Chondrocyte (in vitro differentiated cells): ENCODE measurements at regions not wholly inside any gene's neighbourhood (a gene's known extent, or its start where the extent isn't known, plus 50 kb on each side); places are given as distances from the start of the nearest gene placed in this dataset.

ENCODE experiments used
- DNase-seq: peaks from one replicate; pipeline ENCODE4 v3.0.0; 2021; ENCODE audit warnings: mixed read lengths, low spot score
- H3K27ac Mint-ChIP-seq: one replicate; pipeline ENCODE4 v1.8.0; 2021; ENCODE audit warnings: mild to moderate bottlenecking, moderate library complexity, mixed read lengths; ENCODE audit not compliant: unreplicated experiment
- H3K27me3 Mint-ChIP-seq: 2 replicates; pipeline ENCODE4 v1.8.0; 2021; ENCODE audit warnings: low read depth, mixed read lengths
- H3K36me3 Mint-ChIP-seq: 2 replicates; pipeline ENCODE4 v1.8.0; 2021; ENCODE audit warnings: low read depth, mixed read lengths
- H3K4me1 Mint-ChIP-seq: 2 replicates; pipeline ENCODE4 v1.8.0; 2021; ENCODE audit warnings: low read depth, mild to moderate bottlenecking, mixed read lengths
- H3K4me3 Mint-ChIP-seq: one replicate; pipeline ENCODE4 v1.8.0; 2021; ENCODE audit warnings: mild to moderate bottlenecking, moderate library complexity, mixed read lengths; ENCODE audit not compliant: unreplicated experiment
- H3K9me3 Mint-ChIP-seq: 2 replicates; pipeline ENCODE4 v1.8.0; 2021; ENCODE audit warnings: low read depth, mixed read lengths
- CTCF ChIP-seq: fragments of 200-600 bp; sonication (generic); IDR thresholded peaks from 2 replicates; pipeline ENCODE4 v1.5.0; 2021; ENCODE audit warnings: antibody characterized with exemption, mild to moderate bottlenecking, moderate library complexity

- DNase-seq, result no peak
- no peaks in the 10 kb centered on the region for H3K9me3 Mint-ChIP-seq
- H3K4me3 Mint-ChIP-seq, result no peak overlapping the region
- no peak for TF ChIP-seq CTCF
- no peak overlapping the region for H3K27ac Mint-ChIP-seq
- H3K4me1 Mint-ChIP-seq, result no peaks in the 10 kb centered on the region
- H3K36me3 Mint-ChIP-seq, result no peaks in the 10 kb centered on the region
- H3K27me3 Mint-ChIP-seq, result peaks cover 21% of the 10 kb centered on the region
Measured at GRCh38 chr3:191123946-191124345, 75.1 kb upstream of the OSTN start.

- Mint-ChIP-seq H3K9me3 (no peaks in the 10 kb centered on the region), H3K27ac (no peak overlapping the region), H3K4me1 (no peaks in the 10 kb centered on the region), H3K27me3 (peaks cover 26% of the 10 kb centered on the region), H3K36me3 (no peaks in the 10 kb centered on the region), H3K4me3 (no peak overlapping the region)
- no peak for DNase-seq
- no peak for TF ChIP-seq CTCF
Measured at GRCh38 chr3:191123231-191123630, 75.8 kb upstream of the OSTN start.

GRCh38 chr3:191120447-191121298 is 78.4 kb upstream of the OSTN start:
- DNase-seq, result no peak
- H3K27ac Mint-ChIP-seq, result no peak overlapping the region
- no peaks in the 10 kb centered on the region for H3K36me3 Mint-ChIP-seq
- no peaks in the 10 kb centered on the region for H3K4me1 Mint-ChIP-seq
- peaks cover 29% of the 10 kb centered on the region for H3K27me3 Mint-ChIP-seq
- TF ChIP-seq CTCF, result no peak
- H3K4me3 Mint-ChIP-seq, result no peak overlapping the region
- no peaks in the 10 kb centered on the region for H3K9me3 Mint-ChIP-seq

GRCh38 chr3:191119415-191120295 is 79.4 kb upstream of the OSTN start:
- Mint-ChIP-seq H3K27ac (no peak overlapping the region), H3K36me3 (no peaks in the 10 kb centered on the region), H3K4me1 (no peaks in the 10 kb centered on the region), H3K27me3 (peaks cover 36% of the 10 kb centered on the region), H3K4me3 (no peak overlapping the region), H3K9me3 (no peaks in the 10 kb centered on the region)
- DNase-seq, result no peak
- TF ChIP-seq CTCF, result no peak

DNA sequence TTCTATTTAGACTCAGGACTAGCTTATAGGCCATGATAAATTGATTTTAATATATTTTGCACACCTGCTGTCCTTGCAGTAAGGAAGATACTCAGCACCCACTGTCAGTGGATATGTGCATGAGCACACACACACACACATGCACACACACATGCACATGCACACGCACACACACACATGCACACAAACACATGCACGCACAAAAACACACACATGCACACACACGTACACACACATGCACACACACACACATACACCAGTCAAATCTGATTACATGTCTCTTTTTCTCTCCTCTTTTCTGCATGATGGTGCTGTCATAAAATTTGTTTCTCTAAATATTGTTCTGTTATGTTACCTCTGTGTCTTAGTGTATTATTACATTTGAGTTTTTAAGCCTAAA is 87.3 kb upstream of the OSTN start:
- Mint-ChIP-seq H3K4me3 (no peak overlapping the region), H3K36me3 (no peaks in the 10 kb centered on the region), H3K4me1 (no peaks in the 10 kb centered on the region)

More for the DNA sequence above, 87.3 kb upstream of the OSTN start:
- H3K27me3 Mint-ChIP-seq, result peaks cover 36% of the 10 kb centered on the region
- DNase-seq, result no peak
- no peak for TF ChIP-seq CTCF
- no peak overlapping the region for H3K27ac Mint-ChIP-seq
- H3K9me3 Mint-ChIP-seq, result no peaks in the 10 kb centered on the region
